Suprapubic skin (tissue), 4 donors: ENCODE measurements at regions not wholly inside any gene's neighbourhood (a gene's known extent, or its start where the extent isn't known, plus 50 kb on each side); places are given as distances from the start of the nearest gene placed in this dataset.

Experiments used
- CTCF ChIP-seq, 2 donors: fragments of 200-600 bp in 1 of 2; fragments of 450-650 bp in 1 of 2; sonication (generic) in 1 of 2; IDR thresholded peaks; one replicate each; pipeline ENCODE4 v1.5.1; 2016 to 2019; ENCODE audit warnings: antibody characterized with exemption in 2 of 2, mild to moderate bottlenecking in 1 of 2, moderate library complexity in 1 of 2
- EP300 ChIP-seq: sonication (generic); formaldehyde crosslinking; IDR thresholded peaks from one replicate; pipeline ENCODE4 v1.6.1; 2017; ENCODE audit warnings: antibody characterized with exemption
- POLR2A ChIP-seq, 2 donors: fragments of 450-650 bp; IDR thresholded peaks; one replicate each; pipeline ENCODE4 v1.6.1; 2017; ENCODE audit warnings: antibody characterized with exemption in 2 of 2, mild to moderate bottlenecking in 2 of 2, moderate library complexity in 2 of 2
- POLR2AphosphoS5 ChIP-seq, 3 donors: sonication (generic); formaldehyde crosslinking; IDR thresholded peaks; one replicate each; pipeline ENCODE4 v1.6.1; 2017; ENCODE audit warnings: antibody characterized with exemption in 3 of 3

DNA sequence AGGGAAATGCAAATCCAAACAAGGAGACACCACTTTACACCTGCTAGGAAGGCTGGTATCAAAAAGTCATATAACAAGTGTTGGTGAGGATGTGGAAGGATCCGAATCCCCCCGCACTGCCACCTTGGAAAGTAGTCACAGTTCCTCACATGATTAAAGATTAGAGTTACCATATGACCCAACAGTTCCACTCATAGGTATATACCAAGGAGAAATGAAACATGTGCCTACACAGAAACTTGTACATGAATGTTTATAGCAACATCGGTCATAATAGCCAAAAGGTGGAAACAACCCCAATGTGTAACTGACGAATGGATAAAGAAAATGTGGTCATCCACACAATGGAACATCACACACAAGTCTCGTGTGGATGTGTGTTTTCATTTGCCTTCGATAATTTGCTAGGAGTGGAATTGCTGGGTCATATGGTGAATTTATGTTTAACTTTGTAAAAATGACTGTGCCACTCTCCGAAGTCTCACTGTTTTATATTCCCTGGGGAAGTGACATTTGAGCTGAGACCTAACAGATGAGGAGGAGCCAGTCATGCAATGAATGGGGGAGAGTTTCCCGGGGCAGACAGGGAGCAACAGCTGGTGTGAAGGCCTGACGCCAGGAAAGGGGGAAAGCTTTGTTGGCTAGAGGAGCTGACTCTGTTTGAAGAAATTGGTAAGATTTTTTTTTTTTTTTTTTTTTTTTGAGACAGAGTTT, 125.9 kb upstream of the MLN start:
- TF ChIP-seq CTCF (IDR thresholded peaks at IDR 0.05), result no peak
- no peak for TF ChIP-seq POLR2A (IDR thresholded peaks at IDR 0.05)
- TF ChIP-seq POLR2AphosphoS5 (IDR thresholded peaks at IDR 0.05), result no peak
- TF ChIP-seq EP300, result no peak
